ENCODE measurements at regions not wholly inside any gene's neighbourhood (a gene's known extent, or its start where the extent isn't known, plus 50 kb on each side); places are given as distances from the start of the nearest gene placed in this dataset.
A peak's percentile ranks its signal among the peaks of the same experiment; 100 is the strongest.

DNA sequence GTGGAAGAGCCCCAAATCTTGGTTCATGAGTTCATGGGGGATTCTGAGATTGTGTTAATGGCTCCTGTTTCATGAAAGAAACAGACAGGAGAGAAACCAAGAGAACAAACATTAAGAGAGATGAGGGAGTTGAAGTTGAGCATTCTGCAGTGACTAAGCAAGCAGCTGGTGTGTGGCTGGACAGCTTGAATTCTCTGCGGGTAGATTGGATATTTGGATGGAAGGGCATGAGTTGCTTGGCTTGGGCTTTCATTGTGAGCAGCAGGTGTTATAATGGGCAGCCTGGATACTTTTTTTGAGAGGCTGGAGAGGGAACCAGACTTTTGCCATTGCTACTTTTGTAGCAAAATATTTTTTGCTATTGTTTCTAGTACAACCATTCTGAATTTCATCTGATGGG, 346.8 kb upstream of the SATB1 start:
- no peak for DNase-seq (ENCODE audit: low read depth)
- TF ChIP-seq, protein P1, sequence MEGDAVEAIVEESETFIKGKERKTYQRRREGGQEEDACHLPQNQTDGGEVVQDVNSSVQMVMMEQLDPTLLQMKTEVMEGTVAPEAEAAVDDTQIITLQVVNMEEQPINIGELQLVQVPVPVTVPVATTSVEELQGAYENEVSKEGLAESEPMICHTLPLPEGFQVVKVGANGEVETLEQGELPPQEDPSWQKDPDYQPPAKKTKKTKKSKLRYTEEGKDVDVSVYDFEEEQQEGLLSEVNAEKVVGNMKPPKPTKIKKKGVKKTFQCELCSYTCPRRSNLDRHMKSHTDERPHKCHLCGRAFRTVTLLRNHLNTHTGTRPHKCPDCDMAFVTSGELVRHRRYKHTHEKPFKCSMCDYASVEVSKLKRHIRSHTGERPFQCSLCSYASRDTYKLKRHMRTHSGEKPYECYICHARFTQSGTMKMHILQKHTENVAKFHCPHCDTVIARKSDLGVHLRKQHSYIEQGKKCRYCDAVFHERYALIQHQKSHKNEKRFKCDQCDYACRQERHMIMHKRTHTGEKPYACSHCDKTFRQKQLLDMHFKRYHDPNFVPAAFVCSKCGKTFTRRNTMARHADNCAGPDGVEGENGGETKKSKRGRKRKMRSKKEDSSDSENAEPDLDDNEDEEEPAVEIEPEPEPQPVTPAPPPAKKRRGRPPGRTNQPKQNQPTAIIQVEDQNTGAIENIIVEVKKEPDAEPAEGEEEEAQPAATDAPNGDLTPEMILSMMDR (IDR thresholded peaks at IDR 0.05; ENCODE audit: control insufficient read depth, extremely low read depth, insufficient read depth): no peak
- no peak overlapping the region for H3K4me3 ChIP-seq (ENCODE audit: low read depth, low read length)

DNA sequence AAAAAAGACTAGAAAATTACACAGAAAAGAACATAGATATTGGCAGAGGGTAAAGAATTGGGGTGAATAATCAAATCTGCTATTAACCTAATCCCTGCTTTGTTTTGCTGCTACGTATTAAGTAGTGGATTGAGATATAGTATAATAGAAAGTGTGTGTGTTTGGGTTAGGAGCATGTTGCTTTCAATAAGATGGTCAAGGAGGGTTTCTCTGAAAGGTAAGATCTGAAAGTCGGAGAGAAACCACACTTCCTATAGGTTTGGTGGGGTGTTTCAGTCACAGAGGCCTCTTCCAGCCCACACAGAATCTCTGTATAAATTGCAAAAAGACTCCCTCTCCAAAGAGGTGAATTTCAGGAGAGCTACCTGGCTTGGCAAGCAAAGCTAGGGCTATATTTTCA, 345.7 kb upstream of the SATB1 start:
- no peak for DNase-seq (ENCODE audit: low read depth)
- no peak overlapping the region for H3K4me3 ChIP-seq (ENCODE audit: low read depth, low read length)
- TF ChIP-seq, protein P1 (IDR thresholded peaks at IDR 0.05; ENCODE audit: control insufficient read depth, extremely low read depth, insufficient read depth): no peak

DNA sequence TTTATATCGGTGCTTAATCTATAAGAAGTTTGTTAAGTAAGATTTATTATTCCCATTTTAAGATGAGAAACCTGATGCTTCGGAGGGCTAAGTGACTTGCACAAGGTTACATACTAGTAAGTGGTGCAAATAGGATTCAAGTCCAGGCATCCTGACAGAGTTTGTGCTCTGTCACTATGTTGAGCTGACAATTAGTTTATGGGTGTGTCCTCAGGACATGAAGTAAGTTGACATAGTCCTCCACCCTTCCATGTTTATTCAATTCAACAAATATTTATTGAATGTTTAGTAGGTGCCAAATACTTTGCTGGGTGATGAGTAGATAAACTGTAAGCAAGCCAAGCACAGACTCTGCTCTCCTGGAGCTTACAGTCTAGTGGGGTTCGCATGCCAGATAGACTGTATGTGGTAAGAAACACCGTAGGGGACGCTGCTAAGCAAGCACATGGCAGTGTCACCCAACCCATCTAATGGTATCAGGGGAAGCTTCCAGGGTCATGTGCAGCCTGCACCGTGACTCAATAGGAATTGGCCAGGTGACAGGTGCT, 342.7 kb upstream of the SATB1 start:
- TF ChIP-seq, protein P1 (IDR thresholded peaks at IDR 0.05; ENCODE audit: control insufficient read depth, extremely low read depth, insufficient read depth): no peak
- DNase-seq (ENCODE audit: low read depth): peak; percentile 39
- no peak overlapping the region for H3K4me3 ChIP-seq (ENCODE audit: low read depth, low read length)

DNA sequence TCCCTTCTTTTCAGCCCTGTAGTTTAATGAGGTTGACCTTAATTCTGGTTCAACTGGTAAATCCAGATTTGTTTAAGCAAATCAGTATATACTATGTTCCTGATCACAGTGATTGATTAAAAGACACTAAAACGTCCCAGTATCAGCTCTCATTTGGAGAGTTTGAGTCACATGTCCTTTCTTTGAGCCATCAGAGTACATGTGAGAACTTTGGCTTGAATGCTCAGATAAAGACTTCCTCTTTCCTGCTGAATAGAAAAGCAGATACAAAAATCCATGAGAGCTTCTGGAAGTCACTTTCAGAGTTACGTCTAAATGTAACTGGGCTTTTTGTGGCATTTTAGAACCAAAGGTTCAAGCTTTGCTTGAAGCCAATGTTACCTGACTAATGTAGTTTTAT, 341.8 kb upstream of the SATB1 start:
- TF ChIP-seq, protein P1 (IDR thresholded peaks at IDR 0.05; ENCODE audit: control insufficient read depth, extremely low read depth, insufficient read depth): no peak
- DNase-seq (ENCODE audit: low read depth): no peak
- no peak overlapping the region for H3K4me3 ChIP-seq (ENCODE audit: low read depth, low read length)

DNA sequence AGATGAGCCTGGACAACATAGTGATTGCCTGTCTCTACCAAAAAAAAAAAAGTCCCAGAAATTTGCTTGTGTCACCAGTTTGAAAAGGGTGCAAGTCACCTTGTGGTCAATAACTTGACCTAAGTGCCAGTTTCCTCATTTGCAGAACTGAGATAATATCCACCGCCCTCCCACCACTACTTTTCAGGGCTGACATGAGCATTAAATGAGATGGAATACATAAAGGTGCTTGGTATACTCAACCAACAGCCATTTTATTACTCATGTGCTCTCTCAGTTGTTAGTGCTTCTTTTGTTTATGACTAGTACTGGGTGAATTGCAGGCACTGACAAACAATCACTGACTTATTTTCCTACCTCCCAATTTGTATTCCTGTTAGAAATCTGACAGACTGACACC, 340.5 kb upstream of the SATB1 start:
- no peak for DNase-seq (ENCODE audit: low read depth)
- TF ChIP-seq, protein P1 (IDR thresholded peaks at IDR 0.05; ENCODE audit: control insufficient read depth, extremely low read depth, insufficient read depth): no peak
- H3K4me3 ChIP-seq (ENCODE audit: low read depth, low read length): no peak overlapping the region

DNA sequence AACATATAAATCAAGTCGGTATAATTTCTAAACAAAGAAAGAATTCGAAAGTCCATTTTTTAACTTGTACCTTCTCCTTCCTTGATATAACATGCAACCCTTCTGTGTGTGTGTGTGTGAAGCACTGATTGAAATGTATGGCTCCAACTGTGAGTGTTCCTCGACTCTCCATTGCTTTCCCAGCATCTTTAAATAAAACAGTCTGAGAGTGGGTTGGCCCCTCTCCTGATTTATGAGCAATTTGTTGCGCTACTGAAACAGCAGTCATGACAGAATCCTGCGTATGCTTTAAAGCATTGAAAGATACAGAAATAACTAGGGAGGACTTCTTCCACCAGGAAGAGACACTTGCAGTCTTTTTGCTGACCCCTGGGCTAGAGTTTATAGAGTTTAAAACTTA, 340.0 kb upstream of the SATB1 start:
- no peak overlapping the region for H3K4me3 ChIP-seq (ENCODE audit: low read depth, low read length)
- no peak for DNase-seq (ENCODE audit: low read depth)
- TF ChIP-seq, protein P1 (IDR thresholded peaks at IDR 0.05; ENCODE audit: control insufficient read depth, extremely low read depth, insufficient read depth): no peak

DNA sequence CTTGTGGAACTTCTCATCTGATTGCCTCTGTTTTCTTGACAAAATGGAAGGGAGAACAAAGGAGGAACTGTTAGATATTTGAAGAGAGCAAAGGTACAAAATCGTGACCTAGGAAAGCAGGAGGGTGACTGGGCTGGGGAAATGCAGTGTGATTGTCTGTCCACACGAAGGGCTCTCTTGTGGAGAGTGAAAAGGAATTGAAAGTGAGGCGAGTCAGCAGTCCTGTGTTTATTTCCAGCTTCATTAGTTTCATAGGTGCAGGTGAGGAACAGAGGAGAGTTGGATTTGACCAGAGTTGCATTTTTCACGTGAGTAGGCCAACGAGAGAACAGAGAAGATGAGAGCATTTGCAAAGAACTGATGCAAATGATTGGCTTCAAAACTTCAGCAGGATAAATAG, 336.4 kb upstream of the SATB1 start:
- no peak for DNase-seq (ENCODE audit: low read depth)
- TF ChIP-seq, protein P1 (IDR thresholded peaks at IDR 0.05; ENCODE audit: control insufficient read depth, extremely low read depth, insufficient read depth): no peak

More for the DNA sequence above, 336.4 kb upstream of the SATB1 start:
- no peak overlapping the region for H3K4me3 ChIP-seq (ENCODE audit: low read depth, low read length)

Measured in LNCaP clone FGC (cell line).